GM12874 (cell line): ENCODE measurements at regions not wholly inside any gene's neighbourhood (a gene's known extent, or its start where the extent isn't known, plus 50 kb on each side); places are given as distances from the start of the nearest gene placed in this dataset.

ENCODE experiments used
- CTCF ChIP-seq: IDR thresholded peaks from 2 replicates; pipeline ENCODE4 v1.5.1; 2011; ENCODE audit warnings: low read depth, mild to moderate bottlenecking, control low read depth, low read length, moderate library complexity; ENCODE audit not compliant: insufficient read depth

- no peak for TF ChIP-seq CTCF
Observed at GRCh38 chr3:71854096-71854495, 69.1 kb upstream of the PROK2 start.

- TF ChIP-seq CTCF = no peak
Observed at GRCh38 chr3:71851878-71852277, 66.9 kb upstream of the PROK2 start.

- TF ChIP-seq CTCF = no peak
Observed at GRCh38 chr3:71850654-71851053, 65.7 kb upstream of the PROK2 start.

GRCh38 chr3:71849681-71850080 lies 64.7 kb upstream of the PROK2 start:
- no peak for TF ChIP-seq CTCF

- TF ChIP-seq CTCF = no peak
Observed at GRCh38 chr3:71847794-71848193, 62.8 kb upstream of the PROK2 start.

- TF ChIP-seq CTCF = no peak
Observed at GRCh38 chr3:71846185-71846584, 61.2 kb upstream of the PROK2 start.

- no peak for TF ChIP-seq CTCF
Observed at GRCh38 chr3:71843071-71843470, 58.1 kb upstream of the PROK2 start.

- no peak for TF ChIP-seq CTCF
Observed at GRCh38 chr3:71838406-71838805, 53.5 kb upstream of the PROK2 start.
